ENCODE measurements at regions not wholly inside any gene's neighbourhood (a gene's known extent, or its start where the extent isn't known, plus 50 kb on each side); places are given as distances from the start of the nearest gene placed in this dataset.
A peak's percentile ranks its signal among the peaks of the same experiment; 100 is the strongest.

DNA sequence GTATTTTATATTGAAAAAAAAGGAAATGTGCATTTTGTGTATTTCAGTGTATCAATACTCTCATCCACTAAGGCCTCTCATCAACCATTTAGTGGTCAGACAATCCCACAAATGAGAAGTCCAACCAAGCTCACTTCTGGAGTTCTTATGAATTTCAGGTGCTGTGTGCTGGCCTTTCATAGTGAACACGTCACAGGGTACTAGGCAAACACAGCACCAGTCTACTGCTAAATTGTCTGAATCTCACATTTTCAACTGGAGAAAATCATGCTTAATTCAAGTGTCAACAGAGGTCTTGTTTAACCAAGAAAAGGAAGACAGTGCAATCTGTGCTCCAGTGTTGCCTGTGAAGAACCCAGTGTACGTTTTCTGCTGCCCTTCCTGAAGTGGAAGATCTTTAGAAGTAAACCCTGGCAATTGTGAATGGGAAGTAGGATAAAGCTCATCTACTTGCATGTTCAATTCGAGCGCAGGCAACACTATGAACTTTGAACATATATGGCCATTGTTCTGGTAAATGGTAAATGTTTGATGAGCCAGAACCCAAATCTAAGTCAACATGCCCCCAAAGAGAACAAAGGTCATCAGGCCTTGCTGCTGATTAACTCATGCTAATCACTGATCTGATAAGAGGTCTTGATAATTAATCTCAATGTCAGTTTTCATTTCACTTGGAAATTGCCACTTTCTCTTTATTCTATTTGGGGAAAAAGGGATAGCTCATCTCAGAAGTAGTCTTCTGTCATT, 439.2 kb upstream of the SOX9 start:
- no peak for DNase-seq
- WGBS (ENCODE audit: insufficient coverage, low coverage, low lambda C conversion rate, missing lambda C conversion rate) = 28% methylated on average over 4 of the region's 4 CpGs
- ATAC-seq = peak; percentile 45 to 91 (median 77)
- Histone ChIP-seq H3K27me3 (no peaks in the 10 kb centered on the region), H3K9me3 (no peaks in the 10 kb centered on the region), H3K27ac (no peak overlapping the region), H3K4me3 (no peak overlapping the region), H3K4me1 (peaks cover 0 to 16% (median 0%) of the 10 kb centered on the region in 4 donors), H3K36me3 (no peaks in the 10 kb centered on the region)
- no peak for TF ChIP-seq POLR2A (IDR thresholded peaks at IDR 0.05)
- TF ChIP-seq, protein P1, sequence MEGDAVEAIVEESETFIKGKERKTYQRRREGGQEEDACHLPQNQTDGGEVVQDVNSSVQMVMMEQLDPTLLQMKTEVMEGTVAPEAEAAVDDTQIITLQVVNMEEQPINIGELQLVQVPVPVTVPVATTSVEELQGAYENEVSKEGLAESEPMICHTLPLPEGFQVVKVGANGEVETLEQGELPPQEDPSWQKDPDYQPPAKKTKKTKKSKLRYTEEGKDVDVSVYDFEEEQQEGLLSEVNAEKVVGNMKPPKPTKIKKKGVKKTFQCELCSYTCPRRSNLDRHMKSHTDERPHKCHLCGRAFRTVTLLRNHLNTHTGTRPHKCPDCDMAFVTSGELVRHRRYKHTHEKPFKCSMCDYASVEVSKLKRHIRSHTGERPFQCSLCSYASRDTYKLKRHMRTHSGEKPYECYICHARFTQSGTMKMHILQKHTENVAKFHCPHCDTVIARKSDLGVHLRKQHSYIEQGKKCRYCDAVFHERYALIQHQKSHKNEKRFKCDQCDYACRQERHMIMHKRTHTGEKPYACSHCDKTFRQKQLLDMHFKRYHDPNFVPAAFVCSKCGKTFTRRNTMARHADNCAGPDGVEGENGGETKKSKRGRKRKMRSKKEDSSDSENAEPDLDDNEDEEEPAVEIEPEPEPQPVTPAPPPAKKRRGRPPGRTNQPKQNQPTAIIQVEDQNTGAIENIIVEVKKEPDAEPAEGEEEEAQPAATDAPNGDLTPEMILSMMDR (IDR thresholded peaks at IDR 0.05) = no peak
- intact Hi-C loops (cut with DNase I) = no loop called here

DNA sequence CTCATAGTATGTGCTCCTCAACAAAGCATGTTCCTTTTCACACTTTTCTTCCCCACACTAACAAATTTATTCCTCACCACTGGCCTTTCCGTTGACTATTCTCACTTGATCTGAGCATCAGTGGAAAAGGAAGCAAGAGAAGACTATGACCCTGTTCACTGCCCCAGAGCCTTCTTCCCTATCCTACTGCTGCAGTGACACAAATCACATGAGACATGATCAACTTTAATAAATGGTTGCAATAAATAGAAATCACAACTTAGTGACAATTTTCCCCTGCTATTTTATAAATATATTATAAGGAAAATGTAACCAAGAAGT, 438.7 kb upstream of the SOX9 start:
- no peak for DNase-seq
- Histone ChIP-seq H3K4me3 (no peak overlapping the region), H3K27ac (no peak overlapping the region), H3K4me1 (peaks cover 0 to 16% (median 0%) of the 10 kb centered on the region in 4 donors), H3K27me3 (no peaks in the 10 kb centered on the region), H3K9me3 (no peaks in the 10 kb centered on the region), H3K36me3 (no peaks in the 10 kb centered on the region)
- peak in 3 of 4 donors; percentile 44 to 66 (median 59) for ATAC-seq
- WGBS (ENCODE audit: insufficient coverage, low coverage, low lambda C conversion rate, missing lambda C conversion rate) = 25% methylated on average over 1 of the region's 1 CpG
- TF ChIP-seq POLR2A (IDR thresholded peaks at IDR 0.05) = no peak
- TF ChIP-seq, protein P1 (IDR thresholded peaks at IDR 0.05) = no peak
- intact Hi-C loops (cut with DNase I) = no loop called here

DNA sequence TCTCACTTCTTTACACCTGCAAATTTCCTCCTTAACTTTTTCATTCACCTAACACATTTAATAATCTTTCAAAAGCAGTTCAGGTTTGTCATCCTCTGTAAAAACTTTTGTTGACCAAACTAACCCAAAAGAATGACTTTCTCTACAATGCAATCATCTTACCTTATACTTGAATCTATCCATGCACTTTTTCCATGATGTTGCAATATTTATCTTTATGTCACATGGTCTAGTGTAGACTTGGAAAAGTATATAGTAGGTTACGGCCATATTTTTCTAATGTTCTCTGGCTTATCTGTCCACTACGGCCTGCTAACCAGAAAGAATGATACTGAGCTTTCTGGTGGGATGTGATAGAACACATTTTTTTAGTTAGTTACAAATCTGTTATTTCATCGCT, 431.0 kb upstream of the SOX9 start:
- intact Hi-C loops (cut with DNase I) = no loop called here
- no peaks in the 10 kb centered on the region for H3K9me3 ChIP-seq
- H3K27me3 ChIP-seq = no peaks in the 10 kb centered on the region
- H3K36me3 ChIP-seq = no peaks in the 10 kb centered on the region
- WGBS (ENCODE audit: insufficient coverage, low coverage, low lambda C conversion rate, missing lambda C conversion rate) = 80% methylated on average over 3 of the region's 3 CpGs
- H3K27ac ChIP-seq = no peak overlapping the region
- no peak for TF ChIP-seq POLR2A (IDR thresholded peaks at IDR 0.05)
- TF ChIP-seq, protein P1 (IDR thresholded peaks at IDR 0.05) = no peak
- H3K4me1 ChIP-seq = no peaks in the 10 kb centered on the region
- no peak overlapping the region for H3K4me3 ChIP-seq
- DNase-seq (no peak), ATAC-seq (no peak)

DNA sequence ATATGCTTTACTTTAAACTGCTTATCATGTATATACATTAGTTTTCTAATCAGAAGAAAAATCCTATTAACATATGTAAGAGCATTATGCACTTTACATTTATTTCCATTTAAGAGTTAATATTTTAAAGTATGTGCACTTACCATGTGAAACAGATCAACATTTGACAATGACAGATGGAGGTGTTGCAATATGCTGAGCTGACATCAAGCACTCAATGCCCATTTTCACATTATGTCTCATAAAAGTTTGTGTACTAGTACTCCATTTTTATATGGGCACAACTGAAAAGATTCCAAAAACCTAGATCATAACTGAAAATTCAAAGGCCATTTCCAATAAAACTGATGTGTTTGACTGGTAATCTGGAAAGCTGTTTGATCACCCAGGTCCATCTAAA, 420.9 kb upstream of the SOX9 start:
- no peak for DNase-seq
- Histone ChIP-seq H3K4me3 (no peak overlapping the region), H3K36me3 (no peaks in the 10 kb centered on the region), H3K9me3 (no peaks in the 10 kb centered on the region), H3K27ac (no peak overlapping the region), H3K4me1 (no peaks in the 10 kb centered on the region), H3K27me3 (no peaks in the 10 kb centered on the region)
- ATAC-seq = no peak
- intact Hi-C loops (cut with DNase I) = no loop called here
- TF ChIP-seq POLR2A (IDR thresholded peaks at IDR 0.05) = no peak
- TF ChIP-seq, protein P1 (IDR thresholded peaks at IDR 0.05) = no peak

DNA sequence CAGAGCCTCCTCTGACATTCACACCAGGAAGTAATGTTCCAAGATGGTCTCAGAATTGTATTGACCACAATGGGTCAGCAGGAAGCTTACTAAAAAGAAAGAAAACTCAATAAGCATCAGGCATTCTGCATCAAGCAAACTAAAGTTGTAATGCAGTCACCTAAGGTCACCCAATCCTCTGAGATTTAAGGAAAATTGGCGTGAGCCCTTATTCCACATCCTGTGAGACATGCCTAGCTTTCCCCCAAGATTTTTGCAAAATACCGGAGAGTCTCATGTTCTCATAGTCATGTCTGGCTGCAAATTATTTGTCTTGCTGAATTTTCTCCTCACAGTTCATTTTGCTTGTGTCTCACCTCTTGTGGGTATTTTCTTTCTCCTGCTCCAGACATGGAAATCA, 417.1 kb upstream of the SOX9 start:
- Histone ChIP-seq H3K27me3 (no peaks in the 10 kb centered on the region), H3K4me3 (no peak overlapping the region), H3K4me1 (no peaks in the 10 kb centered on the region), H3K36me3 (no peaks in the 10 kb centered on the region), H3K27ac (no peak overlapping the region), H3K9me3 (no peaks in the 10 kb centered on the region)
- DNase-seq = no peak
- intact Hi-C loops (cut with DNase I) = no loop called here
- ATAC-seq = no peak
- WGBS (ENCODE audit: insufficient coverage, low coverage, low lambda C conversion rate, missing lambda C conversion rate) = 75% methylated on average over 1 of the region's 2 CpGs
- no peak for TF ChIP-seq POLR2A (IDR thresholded peaks at IDR 0.05)
- TF ChIP-seq, protein P1 (IDR thresholded peaks at IDR 0.05) = no peak
